Activated T-helper 1 cell treated with anti-CD3 and anti-CD28 coated beads, Interleukin-12 subunit alpha, Interleukin-12 subunit beta, Interleukin-2, Interleukin-4 antibody, amounts not matched to agents 30 ng/mL and 10 ng/mL and 1 ng/mL, durations not matched to agents 14 hours and 24 hours and 36 hours (primary cell): ENCODE measurements at regions not wholly inside any gene's neighbourhood (a gene's known extent, or its start where the extent isn't known, plus 50 kb on each side); places are given as distances from the start of the nearest gene placed in this dataset.
"Not testable (repeated sequence)": the region's sequence is repeated elsewhere in the genome, so short reads cannot be mapped to it uniquely, and the experiment has no call there.

Source experiments
- DNase-seq: peaks from one replicate; pipeline ENCODE4 v3.0.0; 2021; ENCODE audit warnings: low spot score
- H3K27ac Mint-ChIP-seq: one replicate; pipeline ENCODE4 v1.8.0; 2021; ENCODE audit warnings: mild to moderate bottlenecking, mixed read lengths
- H3K27me3 Mint-ChIP-seq: one replicate; pipeline ENCODE4 v1.8.0; 2022; ENCODE audit warnings: mild to moderate bottlenecking, moderate library complexity, mixed read lengths; ENCODE audit not compliant: insufficient read depth
- H3K36me3 Mint-ChIP-seq: one replicate; pipeline ENCODE4 v1.8.0; 2021; ENCODE audit warnings: low read depth, mixed read lengths
- H3K4me1 Mint-ChIP-seq: one replicate; pipeline ENCODE4 v1.8.0; 2021; ENCODE audit warnings: low read depth, mixed read lengths
- H3K4me3 Mint-ChIP-seq: one replicate; pipeline ENCODE4 v1.8.0; 2021; ENCODE audit warnings: mild to moderate bottlenecking, moderate library complexity, mixed read lengths
- H3K9me3 Mint-ChIP-seq: one replicate; pipeline ENCODE4 v1.8.0; 2021; ENCODE audit warnings: mixed read lengths
- intact Hi-C: fragments of 100-400 bp; cut with micrococcal nuclease; formaldehyde crosslinking; loops from one replicate; pipeline ENCODE4 v1.15.1; 2024

DNA sequence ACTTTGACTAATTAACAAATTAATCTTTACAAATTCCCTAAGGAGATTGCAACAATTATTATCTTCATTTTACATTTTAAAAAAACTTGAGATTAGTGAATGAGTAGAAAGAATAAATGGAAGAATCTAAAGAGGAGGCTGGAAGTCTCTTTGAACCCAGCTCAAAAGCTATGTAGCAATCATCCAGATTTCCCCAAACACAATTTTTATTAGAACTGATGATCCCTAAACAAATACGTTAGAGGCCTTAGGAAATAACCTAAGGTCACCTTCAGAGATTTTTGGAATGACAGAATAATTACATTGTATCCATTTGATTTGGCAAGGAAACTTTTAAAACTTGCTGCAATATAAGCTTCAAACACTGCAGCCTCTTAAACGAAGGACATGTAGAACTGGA lies 242.4 kb upstream of the LYPLAL1 start:
- Mint-ChIP-seq H3K36me3 (no peaks in the 10 kb centered on the region), H3K27me3 (peaks cover 1% of the 10 kb centered on the region), H3K9me3 (no peaks in the 10 kb centered on the region), H3K4me1 (no peaks in the 10 kb centered on the region), H3K4me3 (no peak overlapping the region), H3K27ac (no peak overlapping the region)
- no peak for DNase-seq
- intact Hi-C loops: no loop called here

DNA sequence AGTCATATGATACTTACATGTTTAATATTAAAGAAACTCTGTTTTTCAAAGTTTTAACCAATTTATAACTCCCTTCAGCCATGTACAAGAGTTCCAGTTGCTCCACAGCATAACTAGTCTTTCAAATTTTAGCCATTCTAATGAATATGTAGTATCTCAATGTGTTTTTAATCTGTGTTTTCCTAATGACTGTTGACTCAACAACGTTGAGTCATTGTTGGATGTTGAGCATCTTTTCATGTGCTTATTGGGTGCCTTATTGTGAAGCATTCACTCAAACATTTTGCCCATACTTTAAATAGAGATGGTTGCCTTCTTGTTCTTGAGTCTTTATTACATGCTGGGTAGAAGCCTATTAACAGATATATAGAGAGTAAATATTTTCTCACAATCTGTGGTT lies 240.2 kb upstream of the LYPLAL1 start:
- Mint-ChIP-seq H3K4me1 (no peaks in the 10 kb centered on the region), H3K27me3 (peaks cover 1% of the 10 kb centered on the region), H3K4me3 (no peak overlapping the region), H3K27ac (no peak overlapping the region), H3K36me3 (no peaks in the 10 kb centered on the region), H3K9me3 (no peaks in the 10 kb centered on the region)
- intact Hi-C loops: no loop called here
- no peak for DNase-seq

DNA sequence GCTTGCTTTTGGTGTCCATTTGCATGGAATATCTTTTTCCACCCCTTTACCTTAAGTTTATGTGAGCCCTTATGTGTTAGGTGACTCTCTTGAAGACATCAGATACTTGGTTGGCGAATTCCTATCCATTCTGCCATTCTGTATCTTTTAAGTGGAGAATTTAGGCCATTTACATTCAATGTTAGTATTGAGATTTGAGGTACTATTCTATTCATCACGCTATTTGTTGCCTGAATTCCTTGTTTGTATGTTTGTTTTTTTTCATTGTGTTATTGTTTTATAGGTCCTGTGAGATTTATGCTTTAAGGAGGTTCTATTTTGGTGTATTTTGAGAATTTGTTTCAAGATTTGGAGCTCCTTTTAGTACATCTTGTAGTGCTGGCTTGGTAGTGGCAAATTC lies 238.3 kb upstream of the LYPLAL1 start:
- DNase-seq, H3K36me3 Mint-ChIP-seq, H3K4me3 Mint-ChIP-seq, H3K27me3 Mint-ChIP-seq, intact Hi-C loops, H3K4me1 Mint-ChIP-seq, H3K27ac Mint-ChIP-seq, H3K9me3 Mint-ChIP-seq: not testable (repeated sequence)

DNA sequence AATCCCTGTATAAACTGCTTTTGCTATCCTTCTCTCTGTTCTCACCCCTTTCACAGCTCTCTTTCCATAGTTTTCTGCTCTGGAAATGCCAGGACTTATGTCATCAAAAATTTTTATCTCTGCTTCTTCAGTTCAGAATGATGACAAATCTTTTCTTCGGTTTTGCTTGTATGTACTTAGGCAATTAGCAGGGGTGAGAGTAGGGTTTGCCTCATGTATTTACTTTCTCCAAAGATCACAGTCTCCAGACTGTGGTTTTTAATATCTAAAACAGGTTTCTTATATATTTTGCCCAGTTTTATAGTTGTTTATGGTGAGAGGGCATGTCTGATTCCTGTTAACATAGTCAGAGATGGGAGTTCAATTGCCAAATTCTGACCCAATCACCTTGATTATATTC lies 235.4 kb upstream of the LYPLAL1 start:
- no peak for DNase-seq
- no peak overlapping the region for H3K4me3 Mint-ChIP-seq
- peaks cover 4% of the 10 kb centered on the region for H3K9me3 Mint-ChIP-seq
- H3K4me1 Mint-ChIP-seq: no peaks in the 10 kb centered on the region
- intact Hi-C loops: no loop called here
- H3K36me3 Mint-ChIP-seq: no peaks in the 10 kb centered on the region
- no peak overlapping the region for H3K27ac Mint-ChIP-seq
- H3K27me3 Mint-ChIP-seq: no peaks in the 10 kb centered on the region

DNA sequence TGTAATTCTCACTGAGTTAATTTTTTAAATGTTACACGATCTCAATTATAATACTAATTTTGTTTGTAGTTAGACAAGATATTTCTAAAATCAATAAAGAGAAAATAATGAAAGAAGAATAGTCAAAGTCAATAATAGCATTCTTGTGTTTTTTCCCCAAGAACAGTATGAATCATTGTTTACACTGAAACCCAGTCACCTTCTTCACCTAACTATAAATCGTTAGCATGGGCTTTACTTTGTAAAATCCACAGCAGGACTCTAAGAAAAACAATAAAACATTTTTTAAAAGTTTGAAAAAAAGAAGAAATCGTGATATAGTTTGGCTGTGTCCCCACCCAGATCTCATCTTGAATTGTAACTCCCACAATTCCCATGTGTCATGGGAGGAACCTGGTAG lies 234.6 kb upstream of the LYPLAL1 start:
- Mint-ChIP-seq H3K4me3 (no peak overlapping the region), H3K9me3 (peaks cover 4% of the 10 kb centered on the region), H3K36me3 (no peaks in the 10 kb centered on the region), H3K4me1 (no peaks in the 10 kb centered on the region), H3K27ac (no peak overlapping the region), H3K27me3 (no peaks in the 10 kb centered on the region)
- intact Hi-C loops: no loop called here
- no peak for DNase-seq

DNA sequence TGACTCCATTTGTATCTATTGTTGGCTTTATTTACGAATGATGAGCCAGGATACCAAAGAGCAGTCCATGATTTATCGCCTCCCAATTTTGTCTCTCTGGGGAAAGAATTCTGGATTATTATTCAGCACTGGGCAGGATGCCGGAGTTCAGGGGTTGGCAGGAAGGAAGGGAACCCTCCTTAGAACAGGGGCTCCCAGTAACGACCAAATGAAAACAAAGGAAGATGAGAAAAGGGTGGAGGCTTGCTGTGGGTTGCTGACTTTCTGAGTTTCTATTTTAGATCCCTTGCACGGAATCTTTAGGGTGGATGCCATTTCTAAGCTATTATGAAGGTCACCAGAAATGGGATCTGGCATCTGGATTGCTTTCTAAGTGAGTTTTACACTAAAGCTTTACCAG lies 231.2 kb upstream of the LYPLAL1 start:
- no peak overlapping the region for H3K27ac Mint-ChIP-seq
- H3K4me3 Mint-ChIP-seq: no peak overlapping the region
- no peak for DNase-seq
- H3K9me3 Mint-ChIP-seq: peaks cover 4% of the 10 kb centered on the region
- no peaks in the 10 kb centered on the region for H3K27me3 Mint-ChIP-seq
- no peaks in the 10 kb centered on the region for H3K36me3 Mint-ChIP-seq
- intact Hi-C loops: no loop called here
- no peaks in the 10 kb centered on the region for H3K4me1 Mint-ChIP-seq

DNA sequence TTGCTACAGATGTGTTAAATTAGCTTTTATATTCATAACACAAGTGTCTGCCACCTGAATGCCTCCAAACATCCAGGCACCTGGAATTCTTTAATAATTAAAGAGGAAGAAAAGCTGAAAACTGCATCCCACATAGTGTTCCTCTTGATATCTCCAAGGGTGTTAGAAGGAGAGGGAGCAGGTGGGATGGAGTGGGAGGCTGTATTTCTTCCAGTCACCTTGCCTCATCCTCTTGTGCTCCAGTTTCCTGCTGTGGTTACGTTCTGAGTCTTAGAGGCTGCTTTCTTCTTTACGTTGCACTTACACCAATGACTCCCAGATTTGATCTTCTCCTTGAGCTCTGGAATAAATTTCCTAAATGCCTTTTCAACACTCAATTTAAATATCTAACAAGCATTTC lies 230.3 kb upstream of the LYPLAL1 start:
- no peaks in the 10 kb centered on the region for H3K36me3 Mint-ChIP-seq
- peaks cover 4% of the 10 kb centered on the region for H3K9me3 Mint-ChIP-seq
- DNase-seq: no peak
- no peak overlapping the region for H3K27ac Mint-ChIP-seq
- intact Hi-C loops: no loop called here
- H3K4me3 Mint-ChIP-seq: no peak overlapping the region
- H3K27me3 Mint-ChIP-seq: no peaks in the 10 kb centered on the region
- no peaks in the 10 kb centered on the region for H3K4me1 Mint-ChIP-seq

DNA sequence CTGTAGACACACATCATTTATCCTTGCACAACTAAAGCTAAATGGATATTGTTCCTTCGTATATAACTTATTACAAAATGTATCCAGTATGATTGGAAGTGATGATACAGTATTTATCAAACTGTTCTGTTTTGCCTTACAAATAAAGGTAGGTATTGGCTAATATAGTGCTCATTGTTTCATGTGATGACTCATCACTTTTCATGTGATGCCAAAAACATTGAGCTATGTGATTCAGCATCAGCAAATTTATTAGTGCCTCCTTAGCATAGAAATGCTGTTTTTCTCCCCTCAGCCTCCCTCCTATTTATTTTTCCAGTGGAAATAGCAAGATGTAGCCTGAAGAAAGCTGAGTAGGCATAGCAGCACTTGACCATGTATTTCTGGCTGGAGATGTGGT lies 228.6 kb upstream of the LYPLAL1 start:
- no peak for DNase-seq
- no peak overlapping the region for H3K4me3 Mint-ChIP-seq
- no peaks in the 10 kb centered on the region for H3K36me3 Mint-ChIP-seq
- peaks cover 4% of the 10 kb centered on the region for H3K9me3 Mint-ChIP-seq
- intact Hi-C loops: no loop called here
- no peak overlapping the region for H3K27ac Mint-ChIP-seq
- H3K27me3 Mint-ChIP-seq: no peaks in the 10 kb centered on the region
- H3K4me1 Mint-ChIP-seq: no peaks in the 10 kb centered on the region

DNA sequence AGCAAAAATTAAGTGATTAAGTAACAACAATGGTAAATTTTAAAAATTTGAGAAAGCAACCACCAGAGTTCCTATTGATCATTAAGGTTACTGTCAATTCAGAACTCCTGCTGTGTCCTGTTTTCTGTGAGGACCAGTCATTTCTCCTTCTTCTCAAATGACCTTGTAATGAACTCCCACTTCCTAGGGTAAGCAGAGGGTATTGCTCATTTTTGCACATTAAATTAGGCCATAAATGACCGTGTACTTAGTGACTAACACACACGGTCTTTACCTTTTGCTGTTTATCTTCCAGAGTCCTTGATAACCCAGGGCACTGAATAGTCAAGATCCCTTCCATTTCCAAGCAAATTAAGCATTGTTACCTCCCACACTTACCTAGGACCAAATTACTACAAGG lies 227.5 kb upstream of the LYPLAL1 start:
- H3K36me3 Mint-ChIP-seq: no peaks in the 10 kb centered on the region
- no peaks in the 10 kb centered on the region for H3K27me3 Mint-ChIP-seq
- DNase-seq: no peak
- intact Hi-C loops: no loop called here
- H3K9me3 Mint-ChIP-seq: no peaks in the 10 kb centered on the region
- no peaks in the 10 kb centered on the region for H3K4me1 Mint-ChIP-seq
- no peak overlapping the region for H3K27ac Mint-ChIP-seq
- no peak overlapping the region for H3K4me3 Mint-ChIP-seq

DNA sequence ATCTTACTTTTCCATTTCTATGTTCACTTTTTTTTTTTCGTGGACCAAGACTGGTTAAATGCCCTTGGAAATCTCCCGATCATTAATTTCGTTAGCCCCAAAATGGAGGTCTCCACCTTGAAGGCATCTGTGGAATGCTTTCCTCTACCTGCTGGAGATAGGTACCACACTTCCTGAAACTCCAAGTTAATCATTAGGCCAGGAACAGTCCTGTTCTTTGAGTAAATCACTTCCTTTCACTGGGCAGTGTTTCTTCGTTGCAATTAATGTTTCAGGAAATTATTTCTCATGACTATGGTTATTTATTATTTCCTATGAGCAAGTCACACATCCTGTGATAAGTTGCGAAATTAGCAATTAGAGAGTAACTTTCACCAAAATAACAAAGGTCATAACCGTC lies 225.2 kb upstream of the LYPLAL1 start:
- no peaks in the 10 kb centered on the region for H3K4me1 Mint-ChIP-seq
- intact Hi-C loops: no loop called here
- no peaks in the 10 kb centered on the region for H3K9me3 Mint-ChIP-seq
- H3K4me3 Mint-ChIP-seq: no peak overlapping the region
- H3K36me3 Mint-ChIP-seq: no peaks in the 10 kb centered on the region
- no peaks in the 10 kb centered on the region for H3K27me3 Mint-ChIP-seq
- no peak overlapping the region for H3K27ac Mint-ChIP-seq
- DNase-seq: no peak

DNA sequence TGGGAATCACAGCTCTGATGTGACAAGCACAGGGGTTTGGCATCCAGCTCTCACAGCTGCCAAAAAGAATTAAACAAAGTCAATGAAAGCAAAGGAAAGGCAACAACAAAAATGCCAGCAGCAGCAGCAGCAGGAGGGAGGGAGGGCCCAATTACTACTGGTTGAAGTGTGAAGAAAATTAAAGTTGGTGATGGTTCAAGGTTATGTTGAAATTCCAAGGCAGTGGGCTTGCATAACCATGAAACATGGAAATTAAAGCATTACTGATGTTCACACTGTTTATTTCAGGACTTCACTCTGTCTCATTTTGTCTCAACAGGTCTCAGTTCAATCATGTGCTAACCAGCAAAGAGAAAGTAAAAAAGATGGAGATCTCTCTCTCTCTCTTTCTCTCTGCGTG lies 220.3 kb upstream of the LYPLAL1 start:
- Mint-ChIP-seq H3K27me3 (no peaks in the 10 kb centered on the region), H3K4me3 (no peak overlapping the region), H3K9me3 (no peaks in the 10 kb centered on the region), H3K27ac (no peak overlapping the region), H3K36me3 (no peaks in the 10 kb centered on the region), H3K4me1 (no peaks in the 10 kb centered on the region)
- no peak for DNase-seq
- intact Hi-C loops: no loop called here

DNA sequence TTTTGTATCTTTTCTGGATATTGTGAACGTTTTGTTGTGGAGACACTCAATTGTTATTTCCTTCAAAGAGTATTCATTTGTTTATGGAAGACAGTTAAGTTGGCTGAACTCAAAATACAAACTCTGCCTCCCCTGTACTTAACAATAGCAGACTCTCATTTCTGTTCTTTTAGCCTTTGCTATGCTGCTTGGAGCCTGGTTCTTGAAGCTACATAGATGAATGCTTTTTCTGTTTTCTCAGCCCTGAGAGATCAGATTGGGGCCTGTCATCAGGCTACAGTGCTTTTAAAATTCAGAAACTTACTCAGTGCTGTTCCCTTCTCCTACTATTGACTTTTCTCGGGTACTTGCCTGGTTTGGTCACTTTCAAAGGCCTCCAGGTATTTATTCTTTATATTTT lies 215.7 kb upstream of the LYPLAL1 start:
- Mint-ChIP-seq H3K27ac (no peak overlapping the region), H3K9me3 (no peaks in the 10 kb centered on the region), H3K4me1 (no peaks in the 10 kb centered on the region), H3K4me3 (no peak overlapping the region), H3K27me3 (no peaks in the 10 kb centered on the region), H3K36me3 (no peaks in the 10 kb centered on the region)
- intact Hi-C loops: no loop called here
- DNase-seq: no peak

DNA sequence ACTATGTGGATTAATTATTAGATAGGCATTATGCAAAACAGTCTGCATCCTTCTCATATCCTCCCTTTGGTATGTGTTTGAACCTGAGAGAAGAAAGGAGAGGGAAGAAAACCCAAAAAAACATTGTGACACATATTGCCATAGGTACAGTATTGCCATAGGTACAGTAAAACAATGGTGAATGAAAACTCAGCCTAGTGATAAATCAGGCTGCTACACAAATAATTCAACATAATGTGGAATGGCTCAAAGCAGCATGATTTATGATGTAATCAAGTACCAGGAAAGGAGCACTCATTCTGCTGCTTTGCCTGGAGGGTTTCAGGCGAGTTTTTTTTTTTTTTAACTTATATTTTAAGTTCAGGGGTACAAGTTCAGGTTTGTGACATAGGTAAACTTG lies 213.9 kb upstream of the LYPLAL1 start:
- DNase-seq: no peak
- no peak overlapping the region for H3K4me3 Mint-ChIP-seq
- no peaks in the 10 kb centered on the region for H3K9me3 Mint-ChIP-seq
- no peaks in the 10 kb centered on the region for H3K4me1 Mint-ChIP-seq
- no peaks in the 10 kb centered on the region for H3K27me3 Mint-ChIP-seq
- intact Hi-C loops: no loop called here
- no peaks in the 10 kb centered on the region for H3K36me3 Mint-ChIP-seq
- H3K27ac Mint-ChIP-seq: no peak overlapping the region

DNA sequence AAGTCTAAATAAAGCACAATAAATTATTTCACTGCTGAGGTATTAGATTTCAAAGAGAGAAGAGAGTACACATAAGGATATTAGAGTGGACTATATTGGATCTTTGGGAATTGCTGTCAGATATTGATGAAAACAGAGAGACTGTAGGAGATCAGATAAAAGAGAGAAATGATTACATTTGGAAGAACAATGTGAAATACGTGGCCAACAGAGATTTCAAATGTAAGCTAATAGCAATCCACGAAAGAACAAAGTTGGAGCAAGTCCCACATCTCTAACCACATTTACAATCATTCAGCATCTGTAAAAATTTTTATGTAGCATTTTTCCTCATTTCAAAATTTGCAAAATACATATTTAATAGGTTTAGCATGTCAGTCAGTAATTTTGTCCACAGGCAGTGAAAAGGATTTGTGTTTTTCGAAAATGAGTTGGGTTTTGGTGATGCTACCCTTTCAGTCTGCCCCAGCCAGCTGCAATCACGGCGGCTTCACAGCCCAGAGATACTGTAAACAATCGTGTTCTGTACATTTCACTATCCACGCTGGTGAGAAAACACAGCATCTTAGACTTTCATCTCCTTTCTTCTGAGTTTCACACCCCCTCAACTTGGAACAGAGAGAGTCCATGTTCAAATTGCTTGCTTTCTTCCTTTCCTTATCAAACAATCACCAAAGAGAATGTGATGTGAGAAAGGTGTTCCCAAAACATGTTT lies 209.1 kb upstream of the LYPLAL1 start:
- H3K4me3 Mint-ChIP-seq: no peak overlapping the region
- H3K36me3 Mint-ChIP-seq: no peaks in the 10 kb centered on the region
- no peak overlapping the region for H3K27ac Mint-ChIP-seq
- no peaks in the 10 kb centered on the region for H3K4me1 Mint-ChIP-seq
- intact Hi-C loops: no loop called here
- no peaks in the 10 kb centered on the region for H3K27me3 Mint-ChIP-seq
- no peak for DNase-seq
- H3K9me3 Mint-ChIP-seq: no peaks in the 10 kb centered on the region
